ENCODE measurements at regions not wholly inside any gene's neighbourhood (a gene's known extent, or its start where the extent isn't known, plus 50 kb on each side); places are given as distances from the start of the nearest gene placed in this dataset.

DNA sequence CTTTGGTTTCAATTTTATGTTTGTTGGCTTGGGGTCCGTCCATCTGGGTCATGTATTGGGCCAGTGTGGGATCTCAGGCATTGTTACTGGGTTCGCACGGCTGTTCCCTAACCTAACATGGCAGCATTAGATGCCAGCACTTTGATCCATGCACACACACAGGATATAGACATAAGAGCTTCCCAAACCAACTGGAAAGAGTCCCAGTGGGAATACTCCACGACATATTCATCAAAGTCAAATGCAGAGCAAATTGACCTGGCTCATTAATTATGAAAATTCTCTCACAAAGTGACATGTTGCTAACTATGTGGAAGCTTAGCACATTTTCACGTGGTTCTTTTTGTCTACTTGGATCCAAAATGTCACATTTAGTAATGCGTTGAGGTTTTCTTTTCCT is 130.4 kb downstream of the SETD4 start:
- TF ChIP-seq TCF12 (IDR thresholded peaks at IDR 0.05) (no peak), FOSL2 (IDR thresholded peaks at IDR 0.05; ENCODE audit: borderline replicate concordance, low read depth) (no peak), EZH2phosphoT487 (IDR thresholded peaks at IDR 0.05; ENCODE audit: borderline replicate concordance, low read depth) (no peak), CTCF (IDR thresholded peaks at IDR 0.05) (no peak), CHD2 (IDR thresholded peaks at IDR 0.05; ENCODE audit: low read length, partially characterized antibody) (no peak), GATA2 (CRISPR knock-in tag; IDR thresholded peaks at IDR 0.05) (no peak), GABPA (IDR thresholded peaks at IDR 0.05; ENCODE audit: low read depth) (no peak), TAF1 (IDR thresholded peaks at IDR 0.05; ENCODE audit: borderline replicate concordance, low read depth, low read length) (no peak), EP300 (IDR thresholded peaks at IDR 0.05; ENCODE audit: borderline replicate concordance in 1 of 2, low read depth in 1 of 2, low read length in 1 of 2) (no peak), POLR2AphosphoS5 (IDR thresholded peaks at IDR 0.05; ENCODE audit: low read depth, low read length) (no peak), REST (IDR thresholded peaks at IDR 0.05; ENCODE audit: low read depth, low read length) (no peak)
- TF ChIP-seq, protein P1, sequence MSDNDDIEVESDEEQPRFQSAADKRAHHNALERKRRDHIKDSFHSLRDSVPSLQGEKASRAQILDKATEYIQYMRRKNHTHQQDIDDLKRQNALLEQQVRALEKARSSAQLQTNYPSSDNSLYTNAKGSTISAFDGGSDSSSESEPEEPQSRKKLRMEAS (IDR thresholded peaks at IDR 0.05; ENCODE audit: low read depth) = no peak

Measured in SK-N-SH (cell line).